Inferior parietal cortex (tissue), 1 donor: ENCODE measurements at regions not wholly inside any gene's neighbourhood (a gene's known extent, or its start where the extent isn't known, plus 50 kb on each side); places are given as distances from the start of the nearest gene placed in this dataset.
"Not testable (repeated sequence)": the region's sequence is repeated elsewhere in the genome, so short reads cannot be mapped to it uniquely, and the experiment has no call there.

ENCODE experiments used
- DNase-seq: peaks from one replicate; pipeline ENCODE4 v3.0.0-alpha.2; 2016; ENCODE audit errors: extremely low spot score

DNA sequence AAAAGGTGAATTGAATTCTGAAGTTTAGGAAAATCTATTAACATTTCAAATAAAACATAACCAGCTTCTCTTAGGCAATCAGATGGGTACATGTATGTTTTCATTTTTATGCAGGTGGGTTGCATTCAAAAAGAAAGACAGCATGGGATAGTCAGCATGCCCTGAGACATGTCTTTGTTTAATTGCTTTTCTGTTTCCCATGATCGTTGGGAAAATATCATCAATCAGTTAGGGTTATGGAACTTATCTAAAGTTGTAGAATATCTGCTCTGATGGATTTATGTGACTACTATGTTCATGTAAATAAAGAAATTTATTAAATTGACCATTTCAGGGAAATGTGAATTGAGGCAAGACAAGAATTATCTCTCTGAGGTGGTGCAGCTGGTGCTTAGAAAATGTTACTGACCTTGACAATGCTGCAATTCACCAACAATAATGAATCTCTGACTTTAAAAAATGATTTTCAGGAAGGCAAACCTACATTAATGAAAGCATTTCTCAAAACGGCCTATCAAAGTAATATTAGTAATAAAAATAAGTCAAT lies 112.7 kb downstream of the RFPL4B start:
- no peak for DNase-seq

DNA sequence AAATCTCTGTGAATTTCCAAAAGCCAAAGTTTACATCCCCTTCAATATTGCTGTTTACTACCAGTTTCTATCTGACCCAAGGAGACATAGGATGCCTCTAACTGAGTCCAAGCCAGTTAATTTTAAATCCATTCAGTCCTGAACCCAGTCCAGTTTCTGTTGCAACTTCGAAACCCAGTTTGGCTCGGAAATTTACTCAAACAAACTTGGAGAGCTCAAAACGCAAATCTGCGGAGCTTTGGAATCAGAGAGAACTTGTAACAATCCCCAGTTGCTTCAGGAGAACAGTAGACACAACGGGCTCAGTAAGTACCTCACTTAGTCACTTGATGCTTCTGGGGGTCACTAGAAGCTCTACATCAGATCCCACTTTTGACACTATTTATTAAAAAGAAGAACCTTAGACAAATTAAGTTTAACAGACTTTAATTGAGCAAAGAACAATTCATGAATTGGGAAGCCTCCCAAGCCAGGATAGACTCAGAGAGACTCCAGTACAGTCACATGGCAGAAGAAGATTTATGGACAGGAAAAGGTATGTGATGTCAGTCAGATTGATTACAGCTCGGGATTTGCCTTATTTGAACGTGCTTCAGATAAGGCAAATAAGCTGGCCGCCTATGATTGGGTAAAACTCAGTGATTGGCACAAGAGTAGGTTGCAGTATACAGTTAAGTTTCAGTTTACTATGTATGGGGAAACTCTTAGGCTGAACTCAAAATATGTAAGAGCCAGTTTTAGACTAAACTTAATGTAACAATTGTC lies 118.0 kb downstream of the RFPL4B start:
- DNase-seq = no peak

- no peak for DNase-seq
Observed at GRCh38 chr6:112466373-112467151, 119.4 kb downstream of the RFPL4B start.

- DNase-seq = no peak
Observed at GRCh38 chr6:112468359-112468758, 121.2 kb downstream of the RFPL4B start.

DNA sequence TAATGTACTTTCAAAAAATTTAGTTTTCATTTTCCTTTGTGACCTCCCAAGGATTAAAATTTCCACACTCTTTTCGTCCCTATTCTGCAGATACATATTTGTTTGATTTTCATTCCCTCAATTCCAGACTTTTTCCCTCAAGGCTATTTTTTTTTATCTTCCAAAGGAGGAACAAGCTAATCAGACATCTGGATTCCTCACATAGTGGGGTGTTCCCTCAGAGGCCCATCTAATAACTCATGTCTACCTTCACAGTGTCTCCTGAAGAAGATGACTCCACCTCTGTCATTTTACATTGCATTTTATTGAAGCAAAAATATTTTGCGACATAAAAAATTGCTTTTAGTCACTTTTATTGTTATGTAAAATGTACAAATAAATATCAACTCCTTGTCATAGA lies 122.2 kb downstream of the RFPL4B start:
- DNase-seq = no peak

GRCh38 chr6:112470376-112470775 lies 123.2 kb downstream of the RFPL4B start:
- DNase-seq = no peak

DNA sequence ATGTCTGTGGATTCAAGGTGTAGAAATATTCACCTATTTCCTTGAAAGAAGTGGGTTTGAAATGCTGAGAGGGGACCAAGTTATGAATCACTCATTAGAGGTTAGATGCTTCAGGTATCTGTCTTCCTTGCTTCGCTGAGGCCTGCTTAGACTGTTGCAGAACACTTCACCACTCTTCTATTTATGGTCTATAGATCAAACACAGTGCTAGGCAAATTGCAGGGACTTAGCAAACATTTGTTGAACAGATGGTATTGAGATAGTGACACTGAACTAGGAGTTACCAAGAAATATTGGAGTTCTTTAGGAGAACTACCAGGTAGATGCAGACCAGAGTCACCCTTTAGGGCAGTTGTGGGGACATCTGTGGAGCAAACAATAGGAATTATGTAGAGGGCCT lies 123.8 kb downstream of the RFPL4B start:
- no peak for DNase-seq

- DNase-seq = no peak
Observed at GRCh38 chr6:112475083-112475482, 128.0 kb downstream of the RFPL4B start.

DNA sequence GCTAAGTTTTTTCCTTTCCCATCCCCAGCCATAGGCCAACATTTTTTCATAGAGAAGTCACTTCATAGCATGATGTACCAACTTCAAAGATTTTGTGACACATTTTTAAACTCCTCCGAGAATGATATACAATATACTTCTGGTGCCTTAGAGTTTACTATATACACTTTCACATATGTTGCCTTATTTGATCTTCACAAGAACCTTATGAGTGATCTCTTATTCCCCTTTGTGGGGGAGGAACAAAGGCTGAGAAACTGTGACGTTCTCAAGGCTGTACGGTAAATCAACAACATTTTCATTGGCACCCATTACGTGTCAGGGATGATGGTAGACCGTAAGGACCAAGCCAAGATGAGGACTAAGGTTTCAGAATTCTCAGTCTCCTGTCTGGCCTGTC lies 130.0 kb downstream of the RFPL4B start:
- DNase-seq = no peak

GRCh38 chr6:112478036-112478435 lies 130.9 kb downstream of the RFPL4B start:
- no peak for DNase-seq

- not testable (repeated sequence) for DNase-seq
Observed at GRCh38 chr6:112479975-112480374, 132.8 kb downstream of the RFPL4B start.

GRCh38 chr6:112480553-112480952 lies 133.4 kb downstream of the RFPL4B start:
- DNase-seq = no peak

DNA sequence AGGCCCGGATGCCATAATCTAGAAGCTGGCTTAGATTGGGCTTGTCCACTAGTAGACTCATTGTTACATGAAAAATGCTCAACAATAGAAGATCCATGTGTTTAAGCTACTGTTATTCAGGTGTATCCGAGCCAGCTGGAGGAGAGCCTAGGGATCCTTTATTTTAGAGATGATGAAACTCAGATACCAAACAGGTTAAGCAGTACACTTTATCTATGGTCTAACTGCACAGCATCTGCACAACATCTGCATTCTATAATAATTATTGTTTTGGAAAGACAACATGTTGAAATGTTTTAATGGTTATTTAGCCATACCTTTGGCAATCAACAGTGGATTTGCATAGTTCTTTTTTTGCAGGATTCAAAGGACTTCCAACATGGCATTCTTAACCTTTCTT lies 134.1 kb downstream of the RFPL4B start:
- DNase-seq = no peak

DNA sequence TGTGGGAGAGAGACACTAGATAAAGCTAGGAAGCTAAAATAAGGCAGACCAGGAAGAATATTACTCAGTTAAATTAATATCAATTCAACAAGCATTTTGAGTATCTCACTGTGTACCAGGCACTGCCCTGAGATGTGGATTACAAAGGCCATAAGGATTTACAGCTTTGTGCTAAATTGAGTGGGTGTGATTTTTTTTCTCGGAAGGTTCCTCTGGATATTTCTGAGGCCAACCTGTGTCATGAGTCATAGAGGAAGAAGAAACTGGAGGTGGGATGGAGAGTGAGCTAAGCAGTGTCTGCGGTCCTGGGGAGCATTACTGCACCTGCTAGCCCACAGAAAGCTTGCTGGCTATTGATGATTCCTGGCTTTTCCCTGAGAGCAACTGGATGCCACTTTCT lies 135.2 kb downstream of the RFPL4B start:
- no peak for DNase-seq

GRCh38 chr6:112485120-112485826 lies 138.1 kb downstream of the RFPL4B start:
- DNase-seq = no peak

DNA sequence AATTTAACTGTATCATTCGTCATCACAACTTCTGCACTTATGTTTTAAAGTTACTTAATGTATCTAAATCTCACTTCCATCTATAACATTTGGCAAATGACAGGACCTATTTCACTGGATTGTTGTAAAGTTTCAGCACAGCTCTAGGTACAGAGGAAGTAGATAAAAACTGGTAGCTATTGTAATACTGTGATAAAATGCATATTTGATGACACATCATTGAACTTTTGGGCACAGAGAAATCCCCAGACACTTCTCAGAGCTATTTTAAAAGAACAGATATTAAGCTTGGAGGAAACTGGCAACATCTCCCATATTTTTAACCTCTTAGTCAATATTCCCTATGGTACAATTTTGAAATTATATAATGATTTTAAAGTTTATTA lies 138.7 kb downstream of the RFPL4B start:
- no peak for DNase-seq

GRCh38 chr6:112486454-112486853 lies 139.3 kb downstream of the RFPL4B start:
- no peak for DNase-seq

GRCh38 chr6:112488238-112488637 lies 141.1 kb downstream of the RFPL4B start:
- no peak for DNase-seq

- peak; percentile 65 for DNase-seq
Observed at GRCh38 chr6:112501705-112502104, 154.6 kb downstream of the RFPL4B start.

DNA sequence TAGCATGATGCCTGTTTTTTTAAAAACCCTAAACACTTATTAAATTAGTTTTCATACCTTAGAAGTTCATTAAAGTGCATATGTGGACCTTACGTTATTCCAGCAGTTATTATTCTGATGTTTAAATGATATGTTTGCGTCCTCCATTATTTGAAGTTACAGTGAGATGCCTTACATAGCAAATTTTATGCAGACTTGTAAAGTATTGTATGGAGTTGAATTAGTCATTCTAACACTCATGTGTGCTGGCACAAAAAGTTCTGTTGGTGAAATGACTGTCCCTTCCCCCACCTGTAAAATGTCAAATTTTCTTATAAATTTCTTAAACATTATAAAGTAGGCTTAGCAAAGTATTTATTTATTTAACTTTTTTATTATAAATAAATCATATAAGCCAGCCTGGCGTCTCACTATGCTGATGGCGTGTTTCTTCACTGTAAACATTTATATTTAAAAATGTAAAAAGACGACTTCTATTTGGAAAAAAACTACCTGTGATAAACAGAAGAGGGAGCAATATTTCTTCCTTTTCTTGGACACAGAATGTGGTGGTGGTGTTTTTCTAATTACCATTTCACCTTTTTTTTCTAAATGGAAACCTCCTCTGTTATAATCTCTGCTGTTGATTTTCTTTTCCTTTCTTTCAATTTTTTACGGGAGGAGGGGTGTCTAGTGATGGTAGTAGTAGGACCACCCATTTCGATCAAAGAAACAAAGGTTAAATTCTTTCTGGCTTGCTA lies 155.4 kb downstream of the RFPL4B start:
- DNase-seq = peak; percentile 42

- DNase-seq = peak; percentile 64
Observed at GRCh38 chr6:112503091-112503596, 156.0 kb downstream of the RFPL4B start.
